ENCODE measurements at regions not wholly inside any gene's neighbourhood (a gene's known extent, or its start where the extent isn't known, plus 50 kb on each side); places are given as distances from the start of the nearest gene placed in this dataset.

DNA sequence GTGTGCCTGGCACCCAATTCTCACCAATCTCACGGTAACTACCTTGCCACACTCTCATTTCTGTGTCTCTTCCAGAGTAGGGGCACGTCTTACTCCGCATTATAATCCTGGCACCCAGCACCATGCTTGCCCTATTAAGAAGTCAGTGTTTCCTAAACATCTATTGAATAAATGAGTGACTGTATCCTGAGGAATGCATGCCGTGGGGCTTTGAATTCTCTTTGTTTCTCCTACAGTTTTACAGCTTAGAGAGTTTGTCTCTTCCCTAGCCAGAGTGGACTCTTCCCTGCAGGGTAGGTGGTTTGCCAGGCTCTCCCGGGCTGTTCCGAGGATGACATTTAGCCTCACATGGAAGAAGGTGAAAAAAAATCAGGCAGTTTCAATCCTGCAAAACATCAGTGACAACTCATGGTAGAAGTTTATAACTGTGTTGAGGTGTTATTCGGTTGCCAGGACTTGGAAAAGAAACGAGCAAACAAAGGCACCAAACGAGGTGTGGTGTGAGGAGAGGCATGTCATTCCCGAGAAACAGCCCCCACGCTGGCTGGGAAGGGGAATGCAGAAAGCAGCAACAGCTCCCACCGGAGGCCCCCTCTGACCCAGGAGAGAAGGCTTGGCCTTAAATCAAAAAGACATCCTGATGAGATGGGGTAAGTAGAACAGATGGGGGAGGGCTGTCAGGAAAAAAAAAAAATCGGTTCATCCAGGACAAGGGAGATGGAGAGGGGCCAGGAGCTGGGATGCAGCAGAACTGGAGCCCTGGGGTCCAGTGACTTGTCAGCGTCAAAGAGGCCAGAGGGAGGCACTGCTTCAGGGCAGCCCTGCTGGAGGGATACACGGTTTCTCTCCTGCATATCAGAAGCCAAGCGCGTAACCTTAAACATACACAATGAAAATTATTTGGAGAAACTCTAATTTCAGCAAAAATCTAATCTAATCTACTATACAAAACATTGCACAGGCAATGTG is 168.4 kb upstream of the ARRDC4 start:
- TF ChIP-seq JUND (IDR thresholded peaks at IDR 0.05; ENCODE audit: low read depth) = no peak
- in situ Hi-C loops (cut with HindIII; ENCODE audit: low pct_unique_long_range_greater_than_20kb, low sequenced_read_pairs) = no loop called here
- no peak for DNase-seq (ENCODE audit: low read depth in 1 of 2, low spot score in 1 of 2)

DNA sequence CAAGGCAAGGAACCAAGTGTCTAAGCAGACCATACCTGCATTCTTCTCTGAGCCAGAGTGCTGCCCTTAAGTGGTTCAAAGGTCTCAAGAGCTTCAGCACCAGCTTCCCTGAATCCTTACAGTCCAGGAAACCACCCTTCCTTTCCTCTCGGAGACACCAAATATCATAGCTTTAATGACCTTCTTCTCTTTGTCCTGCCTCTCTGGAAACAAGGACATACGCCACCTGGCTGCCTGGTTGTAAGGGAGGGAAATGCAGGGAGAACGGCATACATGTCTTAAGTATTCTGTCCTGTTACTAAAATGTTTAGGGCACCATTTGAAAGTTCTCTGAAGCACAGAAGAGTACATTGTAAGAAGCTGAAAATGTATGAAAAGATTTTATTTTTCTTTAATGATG is 155.6 kb upstream of the ARRDC4 start:
- DNase-seq (ENCODE audit: low read depth in 1 of 2, low spot score in 1 of 2) = no peak
- in situ Hi-C loops (cut with HindIII; ENCODE audit: low pct_unique_long_range_greater_than_20kb, low sequenced_read_pairs) = no loop called here
- no peak for TF ChIP-seq JUND (IDR thresholded peaks at IDR 0.05; ENCODE audit: low read depth)

DNA sequence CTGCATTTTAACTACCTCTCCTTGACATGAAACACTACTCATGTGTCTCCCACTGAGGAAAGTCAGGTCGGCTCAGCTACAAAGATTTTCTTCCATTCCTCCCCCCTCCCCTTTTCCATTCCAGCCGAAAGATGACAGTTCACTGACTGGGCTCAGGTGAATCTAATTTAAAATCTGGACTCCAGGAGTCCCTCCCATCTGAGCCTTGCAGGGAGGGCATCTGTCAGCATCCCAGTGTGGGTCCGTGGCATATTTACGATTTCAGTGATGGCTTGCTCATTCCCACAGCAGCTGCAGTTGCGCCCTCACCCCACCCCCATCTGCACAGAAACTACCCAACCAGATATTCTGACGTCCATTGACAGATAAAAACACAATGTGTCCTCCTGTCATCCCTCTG is 153.7 kb upstream of the ARRDC4 start:
- in situ Hi-C loops (cut with HindIII; ENCODE audit: low pct_unique_long_range_greater_than_20kb, low sequenced_read_pairs) = no loop called here
- DNase-seq (ENCODE audit: low read depth in 1 of 2, low spot score in 1 of 2) = no peak
- no peak for TF ChIP-seq JUND (IDR thresholded peaks at IDR 0.05; ENCODE audit: low read depth)

DNA sequence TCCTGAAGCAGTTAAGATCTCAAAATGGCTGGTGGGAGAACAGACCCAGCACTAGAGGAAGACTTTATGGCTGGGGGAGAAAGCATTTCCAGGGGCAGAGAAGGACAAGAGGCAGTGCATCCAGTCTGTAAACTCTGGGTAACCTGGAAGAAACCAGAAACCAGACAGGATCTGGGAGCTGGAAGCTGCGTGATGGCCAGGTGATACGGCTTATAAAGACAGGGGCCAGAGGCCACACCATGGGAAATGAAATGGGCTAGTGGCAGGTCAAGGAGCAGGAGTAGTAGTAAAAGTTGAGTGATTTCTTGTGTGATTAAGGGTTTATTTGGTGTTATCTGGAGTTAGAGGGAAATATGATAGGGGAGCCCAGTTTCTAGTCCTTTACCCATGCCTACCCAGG is 144.7 kb upstream of the ARRDC4 start:
- in situ Hi-C loops (cut with HindIII; ENCODE audit: low pct_unique_long_range_greater_than_20kb, low sequenced_read_pairs) = no loop called here
- TF ChIP-seq JUND (IDR thresholded peaks at IDR 0.05; ENCODE audit: low read depth) = no peak
- no peak for DNase-seq (ENCODE audit: low read depth in 1 of 2, low spot score in 1 of 2)

DNA sequence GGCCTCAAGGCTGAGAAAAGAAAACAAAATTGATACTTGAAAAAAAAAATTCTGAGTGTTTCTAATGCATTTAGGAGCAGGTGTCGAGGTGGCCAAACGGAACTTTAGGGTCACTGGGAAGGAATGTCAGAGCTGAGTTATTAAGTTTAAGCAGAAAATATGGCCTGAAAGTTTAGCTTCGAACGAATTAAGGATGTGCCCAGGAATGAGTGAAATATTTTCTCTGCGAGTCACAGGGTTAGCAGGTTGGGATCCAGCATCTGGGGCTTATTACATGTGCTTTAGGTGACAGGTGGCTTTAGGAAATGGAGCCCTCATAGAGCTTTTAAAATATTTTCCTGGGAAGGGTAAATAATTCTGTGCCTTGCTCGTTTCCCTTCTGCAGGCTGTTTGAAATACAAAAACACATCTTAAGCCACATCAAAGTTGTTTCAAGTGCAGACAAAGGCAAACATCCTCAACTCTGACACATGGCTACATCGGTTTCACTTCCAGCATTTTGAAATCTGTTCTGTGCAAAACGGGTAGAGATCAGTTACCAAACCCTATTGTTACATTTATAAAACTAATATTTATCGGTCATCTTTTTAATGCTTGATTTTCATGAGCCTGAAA is 143.1 kb upstream of the ARRDC4 start:
- in situ Hi-C loops (cut with HindIII; ENCODE audit: low pct_unique_long_range_greater_than_20kb, low sequenced_read_pairs) = no loop called here
- TF ChIP-seq JUND (IDR thresholded peaks at IDR 0.05; ENCODE audit: low read depth) = no peak
- DNase-seq (ENCODE audit: low read depth in 1 of 2, low spot score in 1 of 2) = no peak

DNA sequence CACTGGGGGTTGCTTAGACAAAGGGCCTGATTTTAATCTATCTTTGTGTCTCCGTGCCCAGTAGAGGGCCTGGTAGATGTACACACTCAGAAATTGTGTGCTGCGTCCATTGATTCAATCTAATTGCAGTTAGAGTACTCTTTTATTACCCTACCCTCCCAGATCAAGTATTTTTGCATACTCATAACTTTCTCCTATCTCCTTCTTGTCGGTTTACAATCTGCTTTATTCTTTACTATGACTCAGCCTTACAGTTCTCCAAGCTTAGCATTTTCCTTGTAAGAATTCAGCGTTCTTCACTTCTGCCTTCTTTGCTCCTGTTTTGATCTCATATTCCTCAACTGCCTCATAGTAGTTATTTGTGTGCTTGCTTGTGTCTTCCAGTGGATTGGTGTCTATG is 124.5 kb upstream of the ARRDC4 start:
- no peak for TF ChIP-seq JUND (IDR thresholded peaks at IDR 0.05; ENCODE audit: low read depth)
- in situ Hi-C loops (cut with HindIII; ENCODE audit: low pct_unique_long_range_greater_than_20kb, low sequenced_read_pairs) = no loop called here
- no peak for DNase-seq (ENCODE audit: low read depth in 1 of 2, low spot score in 1 of 2)

DNA sequence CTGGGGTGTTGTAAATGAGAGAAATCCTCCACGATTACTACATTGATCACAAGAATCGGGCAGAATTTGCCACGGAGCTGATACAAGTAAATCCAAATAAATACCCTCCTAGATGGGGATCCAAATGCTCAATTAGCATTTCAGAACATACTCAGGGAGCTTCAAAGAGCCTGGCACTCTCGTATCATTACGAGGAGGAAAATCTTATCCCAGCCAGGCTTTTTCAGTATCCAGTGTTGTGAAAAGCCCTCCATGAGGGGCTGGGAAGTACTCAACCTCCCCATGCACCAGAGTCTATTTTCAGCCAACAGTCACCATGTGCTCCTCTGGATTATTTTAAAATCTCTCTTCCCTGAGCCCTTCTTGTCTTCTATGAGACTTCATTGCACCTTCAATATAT is 122.6 kb upstream of the ARRDC4 start:
- no peak for TF ChIP-seq JUND (IDR thresholded peaks at IDR 0.05; ENCODE audit: low read depth)
- DNase-seq (ENCODE audit: low read depth in 1 of 2, low spot score in 1 of 2) = no peak
- in situ Hi-C loops (cut with HindIII; ENCODE audit: low pct_unique_long_range_greater_than_20kb, low sequenced_read_pairs) = no loop called here

DNA sequence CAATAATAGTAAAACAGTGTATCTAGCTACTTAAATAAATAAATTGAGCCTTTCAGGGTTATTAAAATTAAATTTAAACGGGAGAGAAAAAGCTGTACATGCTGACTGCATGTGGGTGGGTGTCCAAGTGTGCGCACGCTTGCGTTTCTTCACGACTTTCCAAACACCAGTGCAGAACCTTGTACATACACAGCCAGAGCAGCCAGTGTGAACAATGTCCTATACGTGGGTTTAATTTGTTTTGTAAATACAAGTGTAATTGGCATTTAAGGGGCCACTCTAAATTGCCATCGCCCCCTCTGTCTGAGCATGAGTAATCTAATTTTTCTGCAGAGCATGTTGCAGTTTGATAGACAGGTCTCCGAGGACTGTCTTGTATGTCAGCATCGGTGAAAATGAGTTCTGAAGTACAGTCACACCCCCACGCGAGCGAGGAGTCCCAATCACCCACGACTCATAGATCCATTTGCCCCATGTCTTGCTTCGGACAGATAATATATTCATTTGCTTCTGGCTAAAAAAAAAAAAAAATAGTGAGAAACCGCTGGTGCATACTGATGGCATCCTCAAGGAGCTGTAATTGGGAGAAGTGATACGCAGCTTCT is 121.8 kb upstream of the ARRDC4 start:
- no peak for DNase-seq (ENCODE audit: low read depth in 1 of 2, low spot score in 1 of 2)
- no peak for TF ChIP-seq JUND (IDR thresholded peaks at IDR 0.05; ENCODE audit: low read depth)
- in situ Hi-C loops (cut with HindIII; ENCODE audit: low pct_unique_long_range_greater_than_20kb, low sequenced_read_pairs) = no loop called here

DNA sequence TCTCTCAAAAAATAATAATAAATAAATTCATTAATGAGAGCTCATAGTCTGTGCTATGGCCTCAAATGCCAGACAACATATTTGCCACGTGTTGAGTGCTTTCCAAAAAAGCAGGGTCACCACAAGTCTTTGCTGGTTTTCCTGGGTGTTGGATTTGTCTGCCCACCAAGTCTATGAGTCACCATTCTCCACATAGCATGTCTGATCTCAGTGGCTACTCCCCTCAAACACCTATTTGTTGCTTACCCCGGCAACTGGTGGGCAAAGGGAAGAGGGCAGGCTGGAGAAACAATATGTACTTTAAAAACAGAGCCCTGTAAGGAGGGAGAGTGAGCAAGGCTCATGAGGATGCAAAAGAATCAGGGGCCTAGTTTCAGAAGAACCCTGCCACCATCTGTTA is 120.0 kb upstream of the ARRDC4 start:
- DNase-seq (ENCODE audit: low read depth in 1 of 2, low spot score in 1 of 2) = no peak
- in situ Hi-C loops (cut with HindIII; ENCODE audit: low pct_unique_long_range_greater_than_20kb, low sequenced_read_pairs) = no loop called here
- no peak for TF ChIP-seq JUND (IDR thresholded peaks at IDR 0.05; ENCODE audit: low read depth)

DNA sequence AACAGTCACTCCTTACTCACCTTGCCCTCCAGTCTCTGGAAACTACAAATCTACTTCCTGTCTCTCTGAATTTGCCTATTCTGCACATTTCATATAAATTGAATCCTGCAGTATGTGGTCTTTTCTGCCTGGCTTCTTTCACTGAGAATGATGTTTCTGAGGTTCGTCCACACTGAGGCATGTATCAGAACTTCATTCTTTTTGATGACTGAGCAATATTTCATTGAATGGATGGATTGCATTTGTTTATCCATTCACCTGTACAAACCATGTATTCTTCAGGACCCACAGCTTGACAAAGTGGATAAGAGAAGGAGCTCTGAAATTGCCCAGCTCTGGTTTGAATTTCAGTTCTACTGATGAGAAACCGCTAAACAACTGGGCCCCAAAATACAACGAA is 118.9 kb upstream of the ARRDC4 start:
- no peak for DNase-seq (ENCODE audit: low read depth in 1 of 2, low spot score in 1 of 2)
- in situ Hi-C loops (cut with HindIII; ENCODE audit: low pct_unique_long_range_greater_than_20kb, low sequenced_read_pairs) = no loop called here
- TF ChIP-seq JUND (IDR thresholded peaks at IDR 0.05; ENCODE audit: low read depth) = no peak

DNA sequence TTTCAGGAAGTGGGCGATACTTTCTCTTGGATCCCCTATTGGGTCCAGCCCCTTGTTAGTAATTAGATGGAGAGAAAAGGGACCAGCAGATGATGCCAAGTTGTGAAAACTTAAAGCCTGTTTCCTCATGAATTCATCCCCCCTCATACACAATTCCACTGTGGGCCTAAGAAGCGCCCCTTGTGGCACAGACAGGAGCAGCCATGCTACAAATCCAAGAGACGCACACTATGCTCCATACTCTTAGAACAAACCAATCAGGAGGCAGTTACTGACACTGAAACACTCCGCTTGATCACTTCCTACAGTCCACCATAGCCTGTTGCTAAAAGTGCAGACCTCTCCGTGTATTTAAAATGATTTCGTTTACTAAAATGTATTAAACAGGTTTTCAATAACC is 111.3 kb upstream of the ARRDC4 start:
- DNase-seq (ENCODE audit: low read depth in 1 of 2, low spot score in 1 of 2) = no peak
- in situ Hi-C loops (cut with HindIII; ENCODE audit: low pct_unique_long_range_greater_than_20kb, low sequenced_read_pairs) = no loop called here
- no peak for TF ChIP-seq JUND (IDR thresholded peaks at IDR 0.05; ENCODE audit: low read depth)

DNA sequence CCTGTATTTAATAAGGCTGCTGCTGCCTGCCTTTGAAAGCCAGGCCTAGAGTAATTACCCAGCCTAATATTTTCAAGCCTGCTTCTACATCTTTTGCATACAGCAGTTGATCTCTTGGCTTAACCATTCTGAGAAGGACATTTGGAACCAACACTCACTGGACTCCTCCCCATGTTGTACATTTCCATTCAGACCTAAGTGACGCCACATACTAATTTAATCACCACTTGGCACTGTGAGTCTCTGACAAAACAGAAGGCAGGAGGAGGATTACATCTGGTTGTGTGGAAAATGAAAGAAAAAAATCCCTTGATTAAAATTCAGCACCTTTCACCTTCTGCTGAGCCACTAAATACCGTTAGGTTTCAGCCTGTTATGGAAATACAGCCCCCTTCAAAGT is 102.2 kb upstream of the ARRDC4 start:
- in situ Hi-C loops (cut with HindIII; ENCODE audit: low pct_unique_long_range_greater_than_20kb, low sequenced_read_pairs) = no loop called here
- TF ChIP-seq JUND (IDR thresholded peaks at IDR 0.05; ENCODE audit: low read depth) = no peak
- DNase-seq (ENCODE audit: low read depth in 1 of 2, low spot score in 1 of 2) = no peak

All from T47D (cell line).